GM19468 (cell line): ENCODE measurements at regions not wholly inside any gene's neighbourhood (a gene's known extent, or its start where the extent isn't known, plus 50 kb on each side); places are given as distances from the start of the nearest gene placed in this dataset.

Experiments
- ATAC-seq: cut with Tn5 transposase; IDR thresholded peaks from one replicate; pipeline ENCODE4 v1.9.1; 2021; ENCODE audit warnings: mild to moderate bottlenecking, moderate library complexity, moderate number of reproducible peaks; ENCODE audit not compliant: unreplicated experiment; ENCODE audit errors: extremely low read depth

GRCh38 chr10:43701295-43701694 is 52.6 kb upstream of the ZNF32 start:
- no peak for ATAC-seq

DNA sequence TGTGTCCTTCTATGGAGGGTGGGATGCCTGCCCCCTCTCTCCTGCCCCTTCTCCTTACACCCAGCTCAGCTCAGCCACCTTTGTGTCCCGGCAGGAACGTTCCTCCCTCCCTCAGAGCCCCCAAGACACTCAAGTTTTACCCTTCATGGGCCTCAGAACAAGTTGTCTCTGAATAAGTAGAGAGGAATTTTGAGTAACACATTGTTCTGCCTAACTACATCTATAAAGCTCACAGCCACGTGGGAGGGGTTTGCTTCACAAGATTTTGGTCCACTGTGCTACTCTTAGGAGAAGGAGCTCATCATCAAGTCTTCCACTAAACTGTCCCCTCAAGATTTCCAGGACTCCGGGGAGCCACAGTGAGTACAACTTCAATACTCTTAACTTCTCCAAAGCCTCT is 51.6 kb upstream of the ZNF32 start:
- ATAC-seq, result no peak

GRCh38 chr10:43699516-43699915 is 50.8 kb upstream of the ZNF32 start:
- no peak for ATAC-seq
